UCSD-AML1 (cell line): ENCODE measurements at regions not wholly inside any gene's neighbourhood (a gene's known extent, or its start where the extent isn't known, plus 50 kb on each side); places are given as distances from the start of the nearest gene placed in this dataset.
A peak's percentile ranks its signal among the peaks of the same experiment; 100 is the strongest.

ENCODE experiments used
- DNase-seq: peaks from one replicate; lab custom pipeline; 2025; ENCODE audit not compliant: unreplicated experiment; lab: John Stamatoyannopoulos, UW

GRCh38 chr16:13291591-13292333 lies 390.4 kb downstream of the SHISA9 start:
- DNase-seq = no peak

DNA sequence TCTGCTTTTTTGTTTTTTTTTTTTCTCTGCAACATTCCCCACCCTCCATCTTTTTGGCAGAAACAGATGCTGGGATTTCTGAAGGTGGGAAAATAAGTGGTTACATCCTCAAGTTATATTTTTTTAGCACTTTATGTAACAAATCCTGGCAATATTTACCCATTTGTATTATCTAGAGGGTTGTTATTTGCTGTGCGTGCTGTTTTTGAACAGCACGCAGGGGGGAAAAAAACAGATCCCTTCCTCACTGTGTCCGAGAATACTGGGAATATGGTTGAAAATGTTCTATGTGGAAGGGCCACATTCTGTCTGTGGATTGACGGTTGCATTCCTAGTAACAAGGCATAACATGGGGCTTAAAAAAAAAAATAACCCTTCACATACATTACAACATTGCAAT lies 394.8 kb downstream of the SHISA9 start:
- DNase-seq = no peak

DNA sequence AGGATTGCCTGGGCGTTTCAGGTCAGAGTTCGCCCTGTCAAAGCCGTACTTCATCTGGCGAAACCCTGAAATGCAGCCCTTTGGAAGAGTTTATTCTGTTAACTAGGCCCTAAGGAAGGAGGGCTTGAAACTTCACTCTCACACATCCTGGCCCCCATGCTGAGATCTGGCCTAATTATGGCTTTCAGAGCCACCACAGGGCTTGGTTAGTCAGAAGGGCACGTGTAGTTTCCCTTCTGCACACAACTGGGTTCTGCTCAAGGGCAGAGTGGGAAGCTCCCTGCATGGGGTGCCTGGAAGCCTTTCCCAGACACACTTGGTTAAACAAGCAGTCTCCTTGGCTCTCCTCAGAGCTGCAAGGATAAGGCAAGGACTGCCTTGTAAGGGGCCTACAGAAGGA lies 397.3 kb downstream of the SHISA9 start:
- no peak for DNase-seq

DNA sequence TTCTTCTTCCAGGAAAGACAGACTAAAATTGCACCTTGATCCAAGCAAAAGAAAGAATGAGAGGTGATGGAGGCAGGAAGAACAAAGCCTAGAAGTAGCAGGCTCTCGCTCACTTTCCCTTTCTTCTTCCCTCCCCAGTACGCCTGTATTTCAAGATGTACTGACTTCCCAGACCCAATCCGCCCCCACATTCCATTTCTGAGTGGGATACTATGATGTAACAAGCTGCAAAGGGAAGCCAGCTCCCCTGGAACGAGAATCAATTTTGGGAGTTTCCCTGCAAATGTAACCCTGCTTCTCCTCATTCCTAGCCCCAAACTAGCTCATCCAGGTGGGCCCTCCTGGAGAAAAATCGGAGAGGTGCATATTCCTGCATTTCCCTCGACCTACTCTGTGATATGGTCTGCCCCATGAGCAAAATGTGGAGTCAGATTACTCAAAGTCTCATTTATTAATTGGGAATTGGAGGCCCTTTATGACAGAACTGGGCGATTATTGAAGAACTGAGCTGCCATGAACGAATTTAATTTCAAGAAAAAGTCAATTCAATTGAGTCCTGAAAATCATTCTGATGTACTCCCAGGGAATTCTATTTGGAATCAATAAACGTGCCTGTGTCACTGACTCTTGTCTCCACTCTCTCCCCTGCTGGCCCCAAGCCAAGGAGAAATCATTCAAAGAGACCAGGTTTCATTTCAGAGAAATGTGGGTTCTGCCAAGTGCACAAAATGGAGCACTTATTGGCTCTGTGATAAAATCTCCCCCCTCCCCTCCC lies 398.9 kb downstream of the SHISA9 start:
- no peak for DNase-seq

GRCh38 chr16:13305019-13305755 lies 403.8 kb downstream of the SHISA9 start:
- no peak for DNase-seq

- DNase-seq = no peak
Measured at GRCh38 chr16:13306161-13306995, 405.0 kb downstream of the SHISA9 start.

GRCh38 chr16:13307255-13307654 lies 405.9 kb downstream of the SHISA9 start:
- DNase-seq = peak; percentile 31

DNA sequence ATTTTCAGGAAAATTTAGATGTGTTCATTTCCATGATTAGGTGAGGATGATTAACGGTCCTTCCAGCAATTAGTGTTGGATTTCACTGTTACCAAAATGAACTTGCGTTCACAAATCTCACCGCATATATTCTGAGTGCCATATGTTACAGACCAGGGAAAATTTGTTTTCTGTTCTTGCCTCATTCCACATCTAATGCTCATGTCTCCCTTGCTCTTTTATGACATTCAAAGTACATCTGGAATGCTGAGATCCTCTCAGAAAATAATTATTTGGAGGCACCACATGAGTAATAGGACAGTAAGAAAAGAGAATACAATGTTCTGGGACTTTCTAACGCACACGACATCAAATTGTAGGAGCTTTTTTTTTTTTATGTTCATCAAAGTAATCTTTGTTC lies 406.5 kb downstream of the SHISA9 start:
- no peak for DNase-seq

- DNase-seq = no peak
Measured at GRCh38 chr16:13312063-13312462, 410.7 kb downstream of the SHISA9 start.

DNA sequence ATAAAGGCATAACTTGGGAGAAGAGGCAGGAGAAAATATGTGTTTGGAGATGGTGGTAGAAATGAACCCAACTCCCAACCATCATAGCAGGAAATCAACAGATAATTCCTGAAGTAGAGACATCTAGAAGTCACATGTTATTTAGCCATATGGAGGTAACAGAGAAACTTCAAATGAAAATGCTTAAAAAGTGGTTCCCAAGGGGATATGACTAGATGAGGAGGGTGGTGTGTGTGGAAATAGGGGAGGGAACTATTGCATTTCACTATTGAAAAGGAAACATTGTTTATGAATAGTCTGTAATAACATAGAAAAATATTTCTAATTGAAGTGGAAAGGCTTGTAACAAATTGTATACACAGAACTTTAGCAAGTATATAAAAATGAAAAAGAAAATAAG lies 412.0 kb downstream of the SHISA9 start:
- DNase-seq = no peak

DNA sequence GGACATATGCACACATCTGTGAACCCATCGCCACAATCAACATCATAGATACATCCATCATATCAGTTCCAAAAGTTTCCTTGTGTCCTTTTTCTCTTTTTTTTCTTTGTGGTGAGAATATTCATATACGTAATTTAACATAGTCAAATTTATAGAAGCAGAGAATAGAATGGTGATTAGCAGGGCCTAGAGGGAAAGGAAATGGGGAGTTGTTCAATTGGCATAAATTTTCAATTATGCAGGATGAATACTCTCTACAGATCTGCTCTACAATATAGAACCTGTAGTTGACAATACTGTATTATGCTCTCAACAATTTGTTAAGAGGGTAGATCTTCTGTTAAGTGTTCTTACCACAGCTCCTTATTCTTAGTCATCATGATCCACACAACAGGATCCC lies 413.2 kb downstream of the SHISA9 start:
- no peak for DNase-seq

GRCh38 chr16:13315642-13316427 lies 414.4 kb downstream of the SHISA9 start:
- DNase-seq = peak; percentile 69

GRCh38 chr16:13322336-13322735 lies 420.9 kb downstream of the SHISA9 start:
- no peak for DNase-seq

GRCh38 chr16:13324851-13325250 lies 423.5 kb downstream of the SHISA9 start:
- no peak for DNase-seq

DNA sequence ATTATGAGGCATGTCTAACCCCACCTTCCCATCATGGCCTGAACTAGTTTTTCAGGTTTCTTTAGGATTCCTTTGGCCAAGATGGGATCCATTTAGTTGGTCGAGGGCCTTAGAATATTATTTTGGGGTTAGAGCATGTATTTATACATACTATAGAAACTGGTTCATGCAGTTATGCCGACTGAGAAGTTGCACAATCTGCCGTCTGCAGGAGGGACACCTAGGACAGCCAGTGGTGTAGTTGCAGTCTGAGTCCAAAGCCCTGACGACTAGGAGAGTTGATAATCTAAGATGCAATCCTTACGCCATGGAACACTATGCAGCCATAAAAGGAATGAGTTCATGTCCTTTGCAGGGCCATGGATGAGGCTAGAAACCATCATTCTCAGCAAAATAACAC lies 424.0 kb downstream of the SHISA9 start:
- no peak for DNase-seq

GRCh38 chr16:13331918-13332317 lies 430.5 kb downstream of the SHISA9 start:
- DNase-seq = no peak

DNA sequence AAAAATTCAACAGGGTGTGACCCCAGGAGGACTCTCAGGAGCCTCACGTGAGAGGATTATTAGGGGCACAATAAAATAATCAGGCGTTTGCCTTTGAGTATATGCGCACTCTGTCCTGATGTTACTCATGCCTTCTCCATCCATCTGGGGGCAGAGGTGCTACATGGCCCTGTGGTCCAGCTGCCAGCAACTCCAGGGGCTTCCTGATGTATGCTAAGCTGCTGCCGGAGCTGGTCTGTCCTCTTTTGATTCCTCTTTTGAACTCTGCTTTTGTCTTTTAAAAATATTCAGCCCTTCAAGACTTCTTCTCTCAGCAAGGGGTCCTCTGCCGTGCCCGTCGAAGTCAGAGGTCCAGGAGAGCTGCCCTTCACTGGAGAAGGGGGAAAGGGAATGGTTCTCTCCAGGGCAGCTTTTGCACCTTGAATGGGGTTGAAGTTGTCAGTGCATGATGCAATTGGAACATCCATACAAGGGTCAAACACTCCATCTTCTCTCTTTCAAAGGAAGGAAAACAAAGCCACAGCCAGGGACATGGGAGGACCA lies 431.4 kb downstream of the SHISA9 start:
- DNase-seq = no peak

DNA sequence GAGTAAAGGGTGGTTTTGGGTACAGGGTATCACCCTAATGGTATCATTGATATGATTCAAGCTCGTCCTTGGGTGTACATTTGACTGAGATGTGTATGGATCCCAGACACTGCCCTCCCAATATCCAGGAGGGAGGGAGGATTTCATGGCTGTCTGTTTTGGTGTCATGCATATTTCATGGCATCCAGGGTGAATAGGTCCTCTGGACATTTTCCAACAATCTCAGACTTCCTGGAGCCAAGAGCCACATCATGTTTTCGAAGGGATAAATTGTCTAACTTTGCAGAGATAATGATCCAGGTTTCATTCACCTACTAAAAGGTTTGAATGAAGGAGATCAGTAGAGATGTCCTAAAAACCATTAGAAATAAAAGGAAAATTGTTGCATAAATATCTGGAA lies 431.9 kb downstream of the SHISA9 start:
- DNase-seq = no peak

- no peak for DNase-seq
Measured at GRCh38 chr16:13335879-13336278, 434.5 kb downstream of the SHISA9 start.

- DNase-seq = no peak
Measured at GRCh38 chr16:13336335-13336734, 434.9 kb downstream of the SHISA9 start.
